Cardiac fibroblast (primary cell): ENCODE measurements at regions not wholly inside any gene's neighbourhood (a gene's known extent, or its start where the extent isn't known, plus 50 kb on each side); places are given as distances from the start of the nearest gene placed in this dataset.

Experiments used
- DNase-seq, 2 donors: peaks; one replicate each; pipeline versions ENCODE4 v3.0.0 to v3.0.0-alpha.2; 2010; ENCODE audit warnings: low read depth in 2 of 2
- H3K4me3 ChIP-seq, 2 donors: replicated peaks in 1 of 2; 1 replicate in 1 of 2; 2 replicates in 1 of 2; pipeline ENCODE4 v1.5.1; 2011; ENCODE audit warnings: low read depth in 2 of 2, low read length in 2 of 2, mild to moderate bottlenecking in 2 of 2, moderate library complexity in 1 of 2
- CTCF ChIP-seq: IDR thresholded peaks from one replicate; pipeline ENCODE4 v1.5.1; 2011; ENCODE audit warnings: low read depth, mild to moderate bottlenecking, low read length, inconsistent platforms

GRCh38 chr13:67772807-67773453 is 542.8 kb upstream of the PCDH9 start:
- H3K4me3 ChIP-seq = no peak overlapping the region
- TF ChIP-seq CTCF = no peak
- DNase-seq = no peak

GRCh38 chr13:67771106-67771505 is 541.0 kb upstream of the PCDH9 start:
- H3K4me3 ChIP-seq = no peak overlapping the region
- TF ChIP-seq CTCF = no peak
- DNase-seq = no peak

- no peak for DNase-seq
- no peak overlapping the region for H3K4me3 ChIP-seq
- TF ChIP-seq CTCF = no peak
Observed at GRCh38 chr13:67769987-67770341, 539.8 kb upstream of the PCDH9 start.

- no peak for DNase-seq
- no peak overlapping the region for H3K4me3 ChIP-seq
- no peak for TF ChIP-seq CTCF
Observed at GRCh38 chr13:67769063-67769986, 539.2 kb upstream of the PCDH9 start.

GRCh38 chr13:67763984-67764383 is 533.8 kb upstream of the PCDH9 start:
- DNase-seq = no peak
- H3K4me3 ChIP-seq = no peak overlapping the region
- TF ChIP-seq CTCF = no peak

- no peak for DNase-seq
- no peak for TF ChIP-seq CTCF
- no peak overlapping the region for H3K4me3 ChIP-seq
Observed at GRCh38 chr13:67763384-67763783, 533.2 kb upstream of the PCDH9 start.
